OCI-LY7 (cell line): ENCODE measurements at regions not wholly inside any gene's neighbourhood (a gene's known extent, or its start where the extent isn't known, plus 50 kb on each side); places are given as distances from the start of the nearest gene placed in this dataset.

Experiments
- EZH2phosphoT487 ChIP-seq: fragments of 200-600 bp; sonication (generic); IDR thresholded peaks from 2 replicates; pipeline ENCODE4 v1.6.1; 2018; ENCODE audit warnings: low read depth, borderline replicate concordance, mild to moderate bottlenecking, mixed run types, antibody characterized with exemption, low read length, moderate library complexity, mixed read lengths
- TF ChIP-seq, protein P1 (sequence below): fragments of 200-600 bp; sonication (generic); conservative IDR thresholded peaks from 2 replicates; pipeline ENCODE4 v1.5.1; 2014; ENCODE audit warnings: mild to moderate bottlenecking, antibody characterized with exemption, low read length, moderate library complexity, mixed read lengths

DNA sequence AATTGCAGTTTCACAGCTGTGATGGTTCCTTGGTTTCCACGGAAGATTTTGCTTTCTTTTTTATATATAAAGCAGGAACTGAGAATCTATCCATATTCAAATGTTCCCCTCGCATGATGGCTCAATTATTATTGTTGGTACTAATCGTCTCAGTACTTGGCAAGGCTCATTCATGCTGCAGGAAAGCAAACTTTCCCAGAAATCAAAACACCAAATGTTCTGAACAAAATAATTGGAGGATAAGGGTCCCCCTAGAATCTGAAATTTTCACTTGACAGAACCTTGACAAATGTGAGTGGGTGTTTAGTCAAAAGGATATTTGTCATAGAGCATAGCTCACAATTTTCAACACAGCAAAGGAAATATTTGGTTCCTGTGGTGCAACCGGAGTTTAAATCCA lies 1598.6 kb upstream of the PCDH7 start:
- TF ChIP-seq, protein P1, sequence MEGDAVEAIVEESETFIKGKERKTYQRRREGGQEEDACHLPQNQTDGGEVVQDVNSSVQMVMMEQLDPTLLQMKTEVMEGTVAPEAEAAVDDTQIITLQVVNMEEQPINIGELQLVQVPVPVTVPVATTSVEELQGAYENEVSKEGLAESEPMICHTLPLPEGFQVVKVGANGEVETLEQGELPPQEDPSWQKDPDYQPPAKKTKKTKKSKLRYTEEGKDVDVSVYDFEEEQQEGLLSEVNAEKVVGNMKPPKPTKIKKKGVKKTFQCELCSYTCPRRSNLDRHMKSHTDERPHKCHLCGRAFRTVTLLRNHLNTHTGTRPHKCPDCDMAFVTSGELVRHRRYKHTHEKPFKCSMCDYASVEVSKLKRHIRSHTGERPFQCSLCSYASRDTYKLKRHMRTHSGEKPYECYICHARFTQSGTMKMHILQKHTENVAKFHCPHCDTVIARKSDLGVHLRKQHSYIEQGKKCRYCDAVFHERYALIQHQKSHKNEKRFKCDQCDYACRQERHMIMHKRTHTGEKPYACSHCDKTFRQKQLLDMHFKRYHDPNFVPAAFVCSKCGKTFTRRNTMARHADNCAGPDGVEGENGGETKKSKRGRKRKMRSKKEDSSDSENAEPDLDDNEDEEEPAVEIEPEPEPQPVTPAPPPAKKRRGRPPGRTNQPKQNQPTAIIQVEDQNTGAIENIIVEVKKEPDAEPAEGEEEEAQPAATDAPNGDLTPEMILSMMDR, result no peak
- TF ChIP-seq EZH2phosphoT487, result no peak
